H9 (cell line): ENCODE measurements at regions not wholly inside any gene's neighbourhood (a gene's known extent, or its start where the extent isn't known, plus 50 kb on each side); places are given as distances from the start of the nearest gene placed in this dataset.
A peak's percentile ranks its signal among the peaks of the same experiment; 100 is the strongest.

Experiments
- DNase-seq: peaks from one replicate; pipeline ENCODE4 v3.0.0-alpha.2; 2017
- H2AFZ ChIP-seq: one replicate; pipeline ENCODE4 v1.6.1; 2013; ENCODE audit warnings: mild to moderate bottlenecking, low read length, control low read depth, moderate library complexity
- H2AK5ac ChIP-seq: 2 replicates; pipeline ENCODE4 v1.6.1; 2013; ENCODE audit warnings: low read length, control low read depth, mixed read lengths; ENCODE audit not compliant: insufficient read length
- H2BK120ac ChIP-seq: one replicate; pipeline ENCODE4 v1.6.1; 2013; ENCODE audit warnings: low read depth, mild to moderate bottlenecking, low read length, control low read depth, inconsistent platforms; ENCODE audit not compliant: poor library complexity, severe bottlenecking
- H2BK12ac ChIP-seq: 2 replicates; pipeline ENCODE4 v1.6.1; 2013; ENCODE audit warnings: low read length, control low read depth, mixed read lengths, low read depth; ENCODE audit not compliant: insufficient read length
- H2BK15ac ChIP-seq: 2 replicates; pipeline ENCODE4 v1.6.1; 2013; ENCODE audit warnings: low read depth, low read length, control low read depth
- H2BK20ac ChIP-seq: one replicate; pipeline ENCODE4 v1.6.1; 2013; ENCODE audit warnings: low read depth, mild to moderate bottlenecking, low read length, control low read depth, inconsistent platforms; ENCODE audit not compliant: poor library complexity, severe bottlenecking
- H2BK5ac ChIP-seq: 2 replicates; pipeline ENCODE4 v1.6.1; 2013; ENCODE audit warnings: low read length, control low read depth, mixed read lengths; ENCODE audit not compliant: insufficient read length
- H3K14ac ChIP-seq: 2 replicates; pipeline ENCODE4 v1.6.1; 2013; ENCODE audit warnings: low read length, control low read depth; ENCODE audit not compliant: insufficient read depth
- H3K18ac ChIP-seq: 2 replicates; pipeline ENCODE4 v1.6.1; 2013; ENCODE audit warnings: low read depth, mild to moderate bottlenecking, mixed read lengths, low read length, control low read depth; ENCODE audit not compliant: insufficient read length
- H3K23ac ChIP-seq: 2 replicates; pipeline ENCODE4 v1.6.1; 2013; ENCODE audit warnings: low read length, control low read depth, mixed read lengths, low read depth; ENCODE audit not compliant: insufficient read length
- H3K23me2 ChIP-seq: 2 replicates; pipeline ENCODE4 v1.6.1; 2013; ENCODE audit warnings: low read depth, mild to moderate bottlenecking, mixed read lengths, low read length, control low read depth; ENCODE audit not compliant: insufficient read length, poor library complexity, severe bottlenecking
- H3K27ac ChIP-seq: 2 replicates; pipeline ENCODE4 v1.5.1; 2013; ENCODE audit warnings: low read length, control low read depth, mixed read lengths, low read depth; ENCODE audit not compliant: insufficient read length
- H3K27me3 ChIP-seq: 2 replicates; pipeline ENCODE4 v1.6.1; 2013; ENCODE audit warnings: low read length, control low read depth, inconsistent platforms; ENCODE audit not compliant: insufficient read depth
- H3K4ac ChIP-seq: 2 replicates; pipeline ENCODE4 v1.6.1; 2013; ENCODE audit warnings: low read depth, mild to moderate bottlenecking, control low read depth, inconsistent platforms, low read length, moderate library complexity
- H3K4me1 ChIP-seq: 2 replicates; pipeline ENCODE4 v1.6.1; 2013; ENCODE audit warnings: low read length, control low read depth, inconsistent platforms; ENCODE audit not compliant: insufficient read depth
- H3K4me2 ChIP-seq: 2 replicates; pipeline ENCODE4 v1.6.1; 2013; ENCODE audit warnings: low read length, control low read depth, mixed read lengths; ENCODE audit not compliant: insufficient read length, insufficient read depth
- H3K56ac ChIP-seq: 2 replicates; pipeline ENCODE4 v1.6.1; 2013; ENCODE audit warnings: low read depth, mild to moderate bottlenecking, mixed read lengths, low read length, control low read depth; ENCODE audit not compliant: insufficient read length
- H3K79me1 ChIP-seq: 2 replicates; pipeline ENCODE4 v1.6.1; 2013; ENCODE audit warnings: low read depth, mild to moderate bottlenecking, moderate library complexity, low read length, control low read depth, inconsistent platforms; ENCODE audit not compliant: insufficient read depth, poor library complexity, severe bottlenecking
- H3K79me2 ChIP-seq: 2 replicates; pipeline ENCODE4 v1.6.1; 2013; ENCODE audit warnings: low read length, control low read depth, inconsistent platforms; ENCODE audit not compliant: insufficient read depth
- H3K9ac ChIP-seq: 2 replicates; pipeline ENCODE4 v1.6.1; 2013; ENCODE audit warnings: low read length, control low read depth, mixed read lengths; ENCODE audit not compliant: insufficient read length; ENCODE audit errors: extremely low read depth
- H3K9me3 ChIP-seq: one replicate; pipeline ENCODE4 v1.6.1; 2013; ENCODE audit warnings: low read depth, low read length, inconsistent platforms; ENCODE audit not compliant: control insufficient read depth
- H3T11ph ChIP-seq: one replicate; pipeline ENCODE4 v1.6.1; 2013; ENCODE audit warnings: mild to moderate bottlenecking, low read length, control low read depth, inconsistent platforms
- H4K20me1 ChIP-seq: one replicate; pipeline ENCODE4 v1.6.1; 2013; ENCODE audit not compliant: control insufficient read depth, insufficient read length, insufficient read depth
- H4K5ac ChIP-seq: 2 replicates; pipeline ENCODE4 v1.6.1; 2013; ENCODE audit warnings: low read depth, mild to moderate bottlenecking, mixed read lengths, low read length, control low read depth; ENCODE audit not compliant: insufficient read length
- H4K8ac ChIP-seq: replicated peaks from 2 replicates; pipeline ENCODE4 v1.6.1; 2013; ENCODE audit warnings: low read length, control low read depth, mixed read lengths, low read depth; ENCODE audit not compliant: insufficient read length
- H4K91ac ChIP-seq: 2 replicates; pipeline ENCODE4 v1.6.1; 2013; ENCODE audit warnings: low read depth, mild to moderate bottlenecking, moderate library complexity, mixed read lengths, low read length, control low read depth; ENCODE audit not compliant: insufficient read length
- H3K27ac Mint-ChIP-seq, 3 experiments: 2 replicates in 2 of 3; 3 replicates in 1 of 3; pipeline ENCODE4 v1.8.0; 2020 to 2021; ENCODE audit warnings: mixed read lengths in 3 of 3, mild to moderate bottlenecking in 1 of 3, moderate library complexity in 1 of 3
- H3K27me3 Mint-ChIP-seq: 2 replicates; pipeline ENCODE4 v1.8.0; 2021; ENCODE audit warnings: low read depth, mild to moderate bottlenecking, moderate library complexity, mixed read lengths
- H3K36me3 Mint-ChIP-seq, 3 experiments: 2 replicates in 2 of 3; 3 replicates in 1 of 3; pipeline ENCODE4 v1.8.0; 2020 to 2021; ENCODE audit warnings: low read depth in 3 of 3, mixed read lengths in 3 of 3; ENCODE audit not compliant: insufficient read depth in 1 of 3
- H3K4me1 Mint-ChIP-seq, 2 experiments: 2 replicates each; pipeline ENCODE4 v1.8.0; 2020; ENCODE audit warnings: mixed read lengths in 2 of 2
- H3K4me3 Mint-ChIP-seq, 2 experiments: 2 replicates in 1 of 2; 3 replicates in 1 of 2; pipeline ENCODE4 v1.8.0; 2020 to 2021; ENCODE audit warnings: mild to moderate bottlenecking in 2 of 2, mixed read lengths in 2 of 2, moderate library complexity in 1 of 2
- H3K9me3 Mint-ChIP-seq, 2 experiments: 2 replicates in 1 of 2; 3 replicates in 1 of 2; pipeline ENCODE4 v1.8.0; 2020; ENCODE audit warnings: mild to moderate bottlenecking in 2 of 2, mixed read lengths in 2 of 2, moderate library complexity in 1 of 2
- WGBS: extraction: QIAGEN DNeasy Blood & Tissue Kit; methylation state at CpG from one replicate; pipeline ENCODE4 v1.1.7; 2013; ENCODE audit warnings: missing lambda C conversion rate, low lambda C conversion rate, mixed read lengths; ENCODE audit not compliant: insufficient read length; ENCODE audit errors: extremely low coverage; 5-methylcytosine and 5-hydroxymethylcytosine counted together
- TF ChIP-seq, protein P1 (sequence below): fragments of 200-600 bp; sonication (generic); conservative IDR thresholded peaks from 3 replicates; pipeline ENCODE4 v1.8.0; 2021; ENCODE audit warnings: antibody characterized with exemption, mild to moderate bottlenecking

DNA sequence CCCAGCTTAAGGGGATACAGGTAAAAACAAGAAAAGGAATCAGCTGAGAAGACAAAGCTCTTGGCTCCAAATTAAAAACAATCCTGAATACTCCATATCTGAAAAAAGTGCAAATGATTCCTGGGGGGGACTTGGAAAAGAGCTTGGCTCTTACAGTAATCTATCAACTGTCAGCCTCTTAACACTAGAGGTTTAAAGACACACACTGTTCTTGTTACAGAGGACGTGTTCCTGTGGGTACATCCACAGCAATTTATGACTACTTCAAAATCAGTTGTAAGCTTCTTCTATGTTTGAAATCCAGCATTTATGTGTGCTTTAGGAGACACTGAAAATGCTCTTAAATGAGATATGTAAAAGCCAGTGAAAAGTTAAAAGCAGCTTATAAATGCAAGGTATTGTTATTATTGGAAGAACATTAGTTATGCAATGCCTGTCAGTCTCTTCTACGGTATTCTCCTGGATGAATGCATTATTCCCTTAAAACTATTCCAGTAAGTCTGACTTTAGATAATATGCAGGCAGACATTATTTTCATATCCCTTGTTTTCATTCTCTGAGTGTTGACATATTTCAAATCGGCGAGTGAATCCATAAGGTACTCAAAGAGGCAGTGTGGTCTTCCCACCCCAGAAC, 408.4 kb upstream of the ADAMTS9 start:
- Mint-ChIP-seq H3K4me1 (peaks cover 20 to 21% of the 10 kb centered on the region in 2 experiments), H3K36me3 (peaks cover 0 to 1% (median 0%) of the 10 kb centered on the region in 3 experiments; a peak in 1 of 7 replicates), H3K27me3 (no peaks in the 10 kb centered on the region; the same call in none of the 2 replicates), H3K9me3 (no peaks in the 10 kb centered on the region), H3K27ac (peak overlapping the region in 1 of 3 experiments; percentile 8; a peak in 1 of 7 replicates), H3K4me3 (no peak overlapping the region)
- Histone ChIP-seq H4K20me1 (no peaks in the 10 kb centered on the region), H2BK15ac (no peak overlapping the region), H3K18ac (no peak overlapping the region), H3K4me1 (peaks cover 8% of the 10 kb centered on the region), H4K91ac (no peak overlapping the region), H3K9ac (no peak overlapping the region), H2BK5ac (no peak overlapping the region), H2BK20ac (no peak overlapping the region), H2BK12ac (no peak overlapping the region), H2AFZ (no peak overlapping the region), H3K4me2 (no peak overlapping the region), H3K27me3 (no peaks in the 10 kb centered on the region), H3K4ac (no peak overlapping the region), H2AK5ac (no peak overlapping the region), H3K14ac (no peak overlapping the region), H2BK120ac (no peak overlapping the region), H4K8ac (no peak overlapping the region), H3K79me1 (no peaks in the 10 kb centered on the region), H4K5ac (no peak overlapping the region), H3K56ac (no peak overlapping the region), H3K79me2 (no peaks in the 10 kb centered on the region), H3K23ac (no peak overlapping the region), H3T11ph (no peak overlapping the region), H3K23me2 (no peaks in the 10 kb centered on the region), H3K27ac (no peak overlapping the region), H3K9me3 (no peaks in the 10 kb centered on the region)
- no CpG with 5 or more reads among the region's 4 CpGs for WGBS
- TF ChIP-seq, protein P1, sequence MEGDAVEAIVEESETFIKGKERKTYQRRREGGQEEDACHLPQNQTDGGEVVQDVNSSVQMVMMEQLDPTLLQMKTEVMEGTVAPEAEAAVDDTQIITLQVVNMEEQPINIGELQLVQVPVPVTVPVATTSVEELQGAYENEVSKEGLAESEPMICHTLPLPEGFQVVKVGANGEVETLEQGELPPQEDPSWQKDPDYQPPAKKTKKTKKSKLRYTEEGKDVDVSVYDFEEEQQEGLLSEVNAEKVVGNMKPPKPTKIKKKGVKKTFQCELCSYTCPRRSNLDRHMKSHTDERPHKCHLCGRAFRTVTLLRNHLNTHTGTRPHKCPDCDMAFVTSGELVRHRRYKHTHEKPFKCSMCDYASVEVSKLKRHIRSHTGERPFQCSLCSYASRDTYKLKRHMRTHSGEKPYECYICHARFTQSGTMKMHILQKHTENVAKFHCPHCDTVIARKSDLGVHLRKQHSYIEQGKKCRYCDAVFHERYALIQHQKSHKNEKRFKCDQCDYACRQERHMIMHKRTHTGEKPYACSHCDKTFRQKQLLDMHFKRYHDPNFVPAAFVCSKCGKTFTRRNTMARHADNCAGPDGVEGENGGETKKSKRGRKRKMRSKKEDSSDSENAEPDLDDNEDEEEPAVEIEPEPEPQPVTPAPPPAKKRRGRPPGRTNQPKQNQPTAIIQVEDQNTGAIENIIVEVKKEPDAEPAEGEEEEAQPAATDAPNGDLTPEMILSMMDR: no peak
- no peak for DNase-seq
